ENCODE measurements at regions not wholly inside any gene's neighbourhood (a gene's known extent, or its start where the extent isn't known, plus 50 kb on each side); places are given as distances from the start of the nearest gene placed in this dataset.
"Not testable (repeated sequence)": the region's sequence is repeated elsewhere in the genome, so short reads cannot be mapped to it uniquely, and the experiment has no call there.

DNA sequence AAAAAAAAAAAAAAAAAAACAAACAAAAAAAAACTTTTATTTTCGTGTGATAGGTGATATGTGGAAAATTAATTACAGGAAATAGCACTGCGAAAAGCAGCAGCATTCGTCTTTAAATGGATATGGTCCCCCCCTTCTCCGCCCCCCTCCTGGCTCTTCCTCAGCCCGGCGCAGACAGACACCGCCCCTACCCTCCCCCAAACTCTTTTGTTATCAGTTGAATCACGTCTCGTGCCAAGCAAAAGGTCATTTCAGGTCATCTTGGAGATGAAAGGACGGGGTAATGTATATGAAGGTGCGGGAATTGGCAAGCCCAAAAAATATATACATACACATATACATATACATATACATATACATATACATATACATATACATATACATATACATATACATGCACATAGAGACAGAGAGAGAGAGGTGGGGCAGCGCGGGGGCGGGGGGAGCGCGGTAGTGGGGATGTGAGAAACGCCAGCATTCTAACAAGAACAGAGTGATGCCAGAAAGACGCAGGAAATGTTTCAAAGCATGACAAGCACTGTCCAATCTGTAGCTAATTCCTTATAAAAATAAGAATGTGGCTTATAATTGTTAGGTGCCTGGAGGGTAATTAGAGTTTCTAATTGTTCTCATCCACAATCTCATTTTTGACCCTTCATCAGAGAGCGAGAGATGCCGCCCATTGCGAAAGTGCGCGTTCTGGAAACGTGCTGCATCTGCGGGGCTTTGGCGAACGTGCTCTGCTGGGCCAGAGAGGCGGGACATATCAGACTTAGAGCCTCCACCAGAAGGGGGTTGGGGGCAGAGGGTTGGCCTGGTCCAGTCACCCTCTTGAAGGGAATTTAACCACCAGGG is 214.5 kb upstream of the UBASH3B start:
- no peak for DNase-seq

DNA sequence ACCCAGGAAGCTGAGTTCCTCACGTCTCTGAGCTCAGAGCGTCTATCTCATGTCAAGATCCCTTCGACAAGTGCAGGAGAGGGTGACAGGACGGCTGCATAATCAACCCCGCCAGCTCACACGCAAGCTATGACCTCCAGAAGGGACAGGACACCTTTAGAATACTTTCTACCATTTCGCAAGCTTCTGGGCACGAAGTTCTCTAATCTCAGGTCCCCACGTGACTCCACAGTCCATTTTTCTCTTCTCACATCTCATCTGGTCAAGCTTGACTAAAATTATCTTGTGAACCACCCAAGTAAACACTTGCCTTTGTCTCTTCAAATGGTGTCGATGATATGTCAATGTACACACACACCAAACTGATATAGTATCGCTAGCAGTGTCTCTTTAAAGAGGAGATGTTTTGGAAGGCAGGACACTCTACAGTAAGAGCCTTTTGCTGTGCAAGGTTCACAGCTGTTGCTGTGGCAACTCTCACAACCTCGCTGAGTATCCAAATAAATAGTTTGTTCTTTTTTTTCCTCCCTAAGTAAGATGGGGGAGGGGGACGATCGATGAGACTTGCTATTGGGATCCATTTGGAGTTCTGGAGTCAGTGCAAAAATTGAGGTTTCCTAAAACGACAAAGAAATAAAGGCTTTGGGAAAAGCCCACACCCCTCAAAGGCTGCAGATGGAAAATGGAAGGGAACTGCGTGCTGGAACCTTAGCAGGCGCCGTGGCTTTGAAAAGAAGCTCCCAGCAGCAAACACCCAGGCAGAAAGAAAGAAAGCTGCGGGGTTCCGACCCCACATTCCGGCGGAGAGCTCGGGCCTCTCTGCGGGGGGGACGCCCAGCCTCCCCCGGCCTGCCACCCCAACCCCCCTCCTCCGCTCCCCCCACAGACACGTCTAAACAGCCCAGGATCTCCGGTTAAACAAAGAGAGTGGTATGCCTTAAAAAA is 215.4 kb upstream of the UBASH3B start:
- no peak for DNase-seq

DNA sequence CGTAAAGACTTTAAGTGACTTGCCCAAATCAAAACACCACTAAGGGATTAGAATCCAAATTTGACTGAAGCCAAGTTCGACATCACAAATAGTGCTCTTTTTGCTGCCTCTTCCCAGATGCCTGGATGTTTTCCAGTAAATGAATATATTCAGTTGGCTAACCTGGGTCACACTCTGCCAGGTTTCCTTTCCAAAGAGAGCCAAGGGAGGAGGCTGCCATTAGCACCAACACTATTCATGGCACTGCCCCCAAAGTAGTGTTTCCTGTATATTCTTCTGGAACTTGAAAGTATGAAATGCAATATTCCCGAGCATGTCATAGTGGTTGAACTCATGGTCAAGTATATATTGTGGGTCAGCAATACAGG is 219.3 kb upstream of the UBASH3B start:
- DNase-seq, result no peak

DNA sequence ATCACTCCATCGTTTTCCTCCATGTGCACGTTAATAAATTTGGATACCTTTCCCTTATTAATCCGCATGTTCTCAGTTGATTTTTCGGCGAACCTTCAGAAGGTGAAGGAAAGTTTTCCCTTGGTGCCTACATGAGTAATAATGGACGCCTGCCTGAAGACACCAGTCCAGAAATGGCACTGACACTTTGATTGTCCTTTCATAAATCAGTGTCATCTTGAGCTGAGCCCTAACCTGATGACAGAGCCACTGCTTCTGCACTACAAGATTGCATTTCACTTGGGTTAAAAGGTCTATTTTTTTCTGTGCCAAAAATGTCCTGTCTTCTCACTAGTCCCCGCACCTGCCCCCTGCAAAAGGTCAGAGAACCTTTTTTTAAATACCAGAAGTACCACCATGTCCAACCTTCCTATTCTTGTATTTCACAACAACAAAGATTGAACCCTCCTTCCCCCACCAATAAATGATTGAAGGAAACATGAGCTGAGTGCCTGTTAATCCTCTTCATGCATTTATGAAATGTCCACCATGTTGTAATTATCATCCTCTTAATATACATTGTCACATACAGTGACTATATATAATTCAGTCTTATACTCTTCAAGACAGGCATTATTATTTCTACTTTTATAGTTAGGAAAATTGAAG is 219.9 kb upstream of the UBASH3B start:
- DNase-seq, result no peak

DNA sequence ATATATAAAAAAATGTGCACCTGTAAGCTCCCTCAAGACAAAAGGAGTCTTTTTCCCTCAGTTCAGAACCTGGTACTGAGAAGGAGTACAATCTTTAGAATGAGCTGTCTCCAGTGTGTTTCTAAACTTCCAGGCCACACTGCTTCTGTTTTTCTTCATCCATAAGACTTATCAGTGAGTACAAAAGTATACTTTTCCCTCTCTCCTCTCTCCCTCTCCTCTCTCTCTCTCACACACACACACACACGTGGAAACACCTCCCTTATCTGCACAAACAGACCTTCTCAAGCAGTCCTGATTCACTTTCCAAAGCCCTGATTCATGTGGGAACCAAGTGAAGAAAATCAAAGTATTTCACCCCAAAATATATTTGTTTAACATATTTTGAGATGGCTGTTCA is 220.7 kb upstream of the UBASH3B start:
- DNase-seq, result no peak

DNA sequence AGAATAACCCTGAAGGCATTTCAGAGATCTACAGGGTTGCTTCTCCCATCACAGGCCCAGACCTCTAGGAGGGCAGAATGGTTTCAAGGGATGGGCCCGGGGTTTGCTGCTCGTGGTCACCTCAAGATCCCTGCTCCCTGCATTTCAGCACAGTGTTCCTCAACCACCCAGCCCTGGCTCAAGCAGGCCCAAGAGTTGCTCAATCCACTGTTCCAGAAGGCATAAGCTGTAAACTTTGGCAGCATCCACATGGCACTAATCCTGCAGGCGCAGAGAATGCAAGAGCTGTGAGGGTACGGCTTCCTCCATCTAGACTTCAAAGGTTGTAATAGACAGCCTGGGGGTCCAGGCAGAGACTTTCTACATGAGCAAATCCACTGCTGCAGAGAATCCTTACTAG is 225.0 kb upstream of the UBASH3B start:
- no peak for DNase-seq

DNA sequence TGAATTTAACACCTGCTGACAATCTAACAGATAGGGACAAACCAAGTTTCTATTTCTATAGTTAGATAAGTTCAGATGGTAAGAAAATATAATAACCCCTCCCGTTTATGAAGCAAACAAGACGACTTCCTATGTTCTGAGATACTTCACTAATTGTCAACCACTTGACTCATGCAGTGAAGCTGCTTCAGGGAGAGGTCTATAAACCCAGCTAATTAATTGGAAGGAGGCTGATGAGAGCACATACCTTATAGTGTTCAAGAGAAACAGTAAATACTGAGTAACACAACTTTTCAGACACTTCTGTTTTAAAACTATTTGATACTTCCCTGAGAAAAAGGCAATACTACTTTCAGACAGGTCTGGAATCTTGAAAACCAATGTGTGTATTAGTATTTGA is 229.4 kb upstream of the UBASH3B start:
- no peak for DNase-seq

DNA sequence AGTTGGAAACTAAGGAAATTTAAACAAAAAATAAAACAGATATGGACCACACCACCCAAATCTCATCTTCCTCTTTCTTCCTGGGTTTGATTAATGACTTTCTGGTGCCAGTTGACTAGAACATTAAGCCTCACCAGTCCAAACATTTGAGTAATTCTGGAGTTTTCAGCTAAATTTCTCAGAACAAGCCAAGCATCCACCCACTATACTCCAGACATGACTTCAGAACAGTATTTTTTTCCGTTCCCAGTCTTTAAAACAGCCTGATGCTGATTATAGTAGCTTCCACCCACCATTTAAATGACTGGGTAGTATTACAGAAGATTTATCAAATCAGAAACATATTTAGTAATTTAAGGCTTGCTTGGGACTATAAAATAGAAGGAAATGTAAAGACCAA is 230.9 kb upstream of the UBASH3B start:
- no peak for DNase-seq

DNA sequence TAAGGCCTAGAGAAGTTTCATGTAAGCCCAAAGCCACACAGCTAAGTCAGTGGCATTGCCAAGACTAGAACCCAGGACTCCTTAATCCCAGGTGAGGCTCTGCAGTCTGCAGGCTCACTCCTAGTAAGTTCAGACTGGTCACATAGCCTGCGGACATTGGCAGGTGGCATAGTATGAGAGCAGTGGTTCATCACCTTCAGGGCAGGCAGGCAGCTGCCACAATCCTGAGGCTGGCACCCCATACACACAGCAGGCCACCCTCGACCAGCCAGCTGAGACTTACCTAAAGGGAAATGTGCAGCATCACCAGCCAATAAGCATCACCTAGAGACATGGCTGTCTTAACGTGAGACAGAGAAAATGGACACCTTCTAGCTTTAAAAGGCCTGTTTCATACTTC is 231.6 kb upstream of the UBASH3B start:
- no peak for DNase-seq

DNA sequence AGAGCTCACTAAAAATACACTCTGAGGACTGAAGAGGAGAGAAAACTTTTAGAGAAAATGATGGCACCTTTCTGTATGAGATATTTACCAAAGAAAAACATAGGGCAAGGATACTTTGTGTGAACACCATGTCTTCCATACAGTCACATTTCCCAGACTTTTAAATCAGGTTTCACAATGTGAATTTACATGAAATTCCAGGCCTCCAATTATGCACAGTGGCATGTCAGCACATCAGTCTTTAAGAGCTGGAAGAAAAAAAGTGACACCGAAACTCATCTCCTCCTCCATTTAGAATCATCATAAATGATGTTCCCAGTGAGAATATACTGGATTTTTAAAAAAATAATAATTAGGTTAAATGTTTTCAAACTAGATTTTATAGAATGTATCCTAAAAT is 232.2 kb upstream of the UBASH3B start:
- DNase-seq, result no peak

DNA sequence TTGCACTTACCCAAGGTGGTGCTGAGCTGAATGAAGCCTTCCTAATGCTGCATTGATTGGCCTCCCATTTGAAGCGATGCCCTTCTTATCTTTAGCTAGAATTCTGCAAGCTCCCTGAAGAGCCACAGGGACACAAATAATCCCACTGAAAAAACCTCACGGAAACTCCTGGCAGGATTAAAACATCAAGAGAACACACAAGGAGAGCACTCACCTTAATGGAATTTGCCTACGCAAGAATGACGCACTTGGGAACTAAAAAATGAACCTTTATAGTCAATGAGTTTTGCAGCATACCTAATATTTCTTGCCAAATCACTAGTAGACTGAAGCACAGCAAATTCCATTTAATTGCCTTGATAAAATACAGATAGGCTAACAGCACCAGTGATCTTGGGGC is 232.8 kb upstream of the UBASH3B start:
- no peak for DNase-seq

DNA sequence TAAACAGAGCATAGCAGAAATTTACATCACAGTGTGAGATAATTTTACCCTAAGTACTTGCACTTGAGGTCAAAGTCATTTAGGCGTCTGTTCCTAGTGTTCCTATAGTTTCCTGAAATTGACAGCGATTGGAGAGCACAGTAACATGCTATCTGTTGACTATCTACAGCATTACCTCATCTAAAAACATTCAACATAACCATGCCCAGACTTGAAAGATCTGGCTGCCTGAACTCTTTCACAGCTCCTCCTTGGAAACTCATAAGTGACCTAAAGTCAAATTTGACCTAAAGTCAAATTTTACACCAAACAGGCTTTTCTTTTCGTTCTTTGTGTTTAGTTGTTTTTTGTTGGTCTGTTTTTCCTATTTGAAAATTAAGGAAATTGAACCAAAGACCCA is 233.8 kb upstream of the UBASH3B start:
- DNase-seq, result no peak

DNA sequence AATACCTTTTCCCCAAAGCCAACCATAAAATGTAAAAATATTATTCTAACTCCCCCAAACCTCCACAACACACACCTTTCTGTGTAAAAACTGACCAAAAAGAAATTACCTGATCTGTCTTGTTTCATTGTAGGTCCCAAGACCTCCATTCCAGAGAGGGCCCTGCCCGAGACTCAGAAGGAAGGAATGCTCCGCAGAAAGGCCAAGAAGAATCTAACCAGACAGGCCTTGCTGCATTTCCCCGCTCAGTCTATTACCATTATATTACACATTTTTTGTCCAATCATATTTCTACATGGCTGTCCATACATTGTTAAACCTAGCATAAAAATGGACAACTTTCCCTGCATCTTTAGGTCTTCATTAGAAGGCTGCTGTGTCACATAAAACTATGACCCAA is 237.5 kb upstream of the UBASH3B start:
- DNase-seq, result no peak

DNA sequence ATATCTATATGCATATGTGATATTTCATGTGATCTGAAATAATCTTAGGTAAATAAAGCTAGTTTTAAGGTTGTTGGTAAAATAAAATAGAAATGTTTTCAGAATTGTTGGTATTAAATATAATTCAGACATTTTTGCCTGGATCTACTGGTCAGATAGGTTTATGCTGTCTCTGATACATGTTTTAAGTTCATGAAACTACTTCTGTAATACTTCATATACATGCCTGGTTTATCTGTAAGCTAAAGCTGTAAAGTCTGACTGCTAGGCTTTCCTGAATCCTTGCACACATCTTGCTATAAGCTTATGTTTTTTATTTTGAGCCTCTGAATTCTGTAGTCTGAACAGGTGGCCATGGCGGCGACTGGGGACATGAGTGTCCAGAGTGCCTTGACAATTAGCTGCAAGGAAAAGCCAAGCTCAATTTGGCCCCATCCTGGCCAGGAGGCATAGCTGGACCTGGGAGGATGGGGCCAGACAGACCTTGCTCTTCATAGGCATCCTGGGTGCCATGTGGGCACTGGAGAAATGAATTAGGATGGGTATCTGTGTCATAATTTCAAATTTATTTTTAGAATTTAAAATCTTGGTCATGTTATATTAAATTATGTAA is 241.0 kb upstream of the UBASH3B start:
- DNase-seq, result no peak

DNA sequence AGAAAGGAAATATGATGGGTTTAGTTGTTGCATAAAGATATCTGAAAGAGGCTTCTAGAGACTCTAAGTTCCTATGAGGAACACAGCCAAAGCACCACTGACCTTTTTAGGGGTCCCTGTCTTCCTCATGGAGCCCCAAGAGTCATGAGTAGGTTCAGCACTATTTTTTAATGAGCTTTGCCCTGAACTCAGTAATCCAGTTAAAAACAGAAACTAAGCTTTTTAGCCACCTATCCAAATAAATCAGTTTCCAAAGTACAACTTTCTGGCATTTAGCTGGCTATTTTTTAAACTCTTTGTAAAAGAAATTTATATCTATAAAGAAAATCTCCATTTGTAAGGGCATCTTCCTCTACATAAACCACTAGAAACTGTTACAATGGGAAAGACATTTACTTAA is 241.8 kb upstream of the UBASH3B start:
- DNase-seq, result no peak

DNA sequence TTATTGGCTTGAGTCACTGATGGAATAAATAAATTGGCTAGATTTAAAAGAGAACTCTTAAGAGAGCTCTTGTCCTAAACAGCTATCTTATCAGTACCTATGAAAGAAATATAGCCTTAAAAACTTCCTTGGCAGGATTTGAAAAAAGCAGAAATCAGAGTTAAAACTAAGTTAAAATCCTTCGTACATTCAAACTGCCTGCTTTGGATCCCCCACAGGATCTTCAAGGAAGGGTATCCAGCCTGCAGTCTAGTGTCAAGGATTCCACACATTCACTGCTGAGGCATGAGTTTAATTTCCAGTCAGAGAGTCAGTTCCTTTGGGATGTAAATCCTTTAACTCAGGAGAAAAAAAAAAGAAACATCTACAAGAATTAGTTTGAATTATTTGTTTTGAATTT is 242.9 kb upstream of the UBASH3B start:
- no peak for DNase-seq

DNA sequence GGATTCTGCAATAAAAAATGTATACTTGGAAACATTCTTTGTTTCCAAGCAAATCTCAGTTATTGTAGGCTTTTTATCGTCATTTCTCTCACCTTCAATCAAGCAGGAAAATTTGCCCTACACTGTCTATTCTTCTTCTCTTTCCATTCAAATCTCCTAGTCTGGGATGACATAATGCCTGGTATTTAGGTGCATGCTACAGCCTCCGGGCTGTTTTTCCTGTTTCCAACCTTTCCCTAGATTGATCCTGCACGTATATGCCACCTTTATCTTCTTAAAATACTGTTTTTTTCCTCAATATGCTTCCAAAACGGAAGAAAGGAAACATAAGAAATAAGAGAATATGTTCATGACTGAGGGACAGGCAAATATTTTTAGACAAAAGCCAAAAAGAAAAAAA is 249.1 kb upstream of the UBASH3B start:
- DNase-seq, result no peak

DNA sequence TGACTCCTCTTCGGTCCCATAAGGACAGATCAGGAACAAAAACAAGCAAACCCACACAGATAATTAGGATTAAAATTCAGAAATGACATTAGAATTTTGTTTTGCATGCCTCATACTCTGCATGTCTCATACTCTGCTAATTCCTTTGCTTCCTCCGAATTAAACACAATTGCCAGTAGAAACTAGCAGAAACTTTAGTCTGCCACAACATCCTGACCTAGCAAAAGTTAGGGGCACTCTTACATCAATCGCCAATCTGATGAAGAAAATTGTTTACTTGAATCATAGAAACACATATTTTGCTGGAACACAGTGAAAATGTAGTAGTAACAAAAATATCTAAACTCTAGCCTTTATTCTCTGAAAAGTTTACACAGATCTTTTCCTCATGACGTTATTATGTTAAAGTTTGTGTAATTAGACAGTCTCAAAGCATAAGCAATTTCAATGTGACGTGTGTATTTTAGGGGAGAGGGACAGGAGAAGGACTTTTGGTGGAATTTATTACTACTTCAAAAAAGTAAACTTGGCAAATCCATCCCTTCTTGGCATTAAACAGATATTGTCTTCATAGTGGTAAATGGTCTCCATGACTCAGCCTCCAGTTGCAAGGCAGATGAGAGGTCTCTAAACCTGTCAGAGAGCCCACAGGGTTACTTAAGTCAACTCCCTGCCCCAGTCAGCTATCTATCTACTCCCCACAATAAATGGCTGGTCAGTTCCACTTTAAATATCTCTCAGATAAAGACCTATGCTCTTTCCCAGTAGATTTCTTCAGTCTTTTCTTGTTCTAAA is 249.8 kb upstream of the UBASH3B start:
- no peak for DNase-seq

DNA sequence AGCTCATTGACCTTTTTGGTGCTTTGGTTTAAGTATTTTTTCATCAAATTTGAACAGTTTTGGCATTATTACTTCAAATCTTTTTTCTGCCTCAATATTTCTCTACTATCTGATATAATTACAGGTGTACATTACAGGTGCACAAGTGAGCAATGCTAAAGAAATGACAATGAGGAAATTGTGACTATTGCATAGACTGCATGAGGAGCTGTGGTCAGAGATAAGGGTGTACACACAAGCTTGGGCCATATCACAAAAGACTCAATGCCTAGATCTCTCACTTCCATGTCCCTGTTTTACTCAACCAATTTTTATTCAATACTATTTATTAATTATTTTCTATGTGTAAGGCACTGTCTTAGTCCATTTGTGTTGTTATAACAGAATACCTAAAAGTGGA is 251.0 kb upstream of the UBASH3B start:
- no peak for DNase-seq

DNA sequence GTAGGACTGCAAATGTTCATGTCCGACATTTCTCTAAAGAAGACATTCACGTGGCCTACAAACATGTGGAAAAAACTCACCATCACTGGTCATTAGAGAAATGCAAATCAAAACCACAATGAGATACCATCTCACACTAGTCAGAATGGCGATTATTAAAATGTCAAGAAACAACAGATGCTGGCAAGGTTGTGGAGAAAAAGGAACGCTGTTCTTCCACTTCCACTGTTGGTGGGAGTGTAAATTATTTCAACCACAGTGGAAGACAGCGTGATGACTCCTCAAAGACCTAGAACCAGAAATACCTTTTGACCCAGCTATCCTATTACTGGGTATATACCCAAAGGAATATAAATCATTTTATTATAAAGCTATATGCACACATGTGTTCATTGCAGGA is 253.9 kb upstream of the UBASH3B start:
- not testable (repeated sequence) for DNase-seq

DNA sequence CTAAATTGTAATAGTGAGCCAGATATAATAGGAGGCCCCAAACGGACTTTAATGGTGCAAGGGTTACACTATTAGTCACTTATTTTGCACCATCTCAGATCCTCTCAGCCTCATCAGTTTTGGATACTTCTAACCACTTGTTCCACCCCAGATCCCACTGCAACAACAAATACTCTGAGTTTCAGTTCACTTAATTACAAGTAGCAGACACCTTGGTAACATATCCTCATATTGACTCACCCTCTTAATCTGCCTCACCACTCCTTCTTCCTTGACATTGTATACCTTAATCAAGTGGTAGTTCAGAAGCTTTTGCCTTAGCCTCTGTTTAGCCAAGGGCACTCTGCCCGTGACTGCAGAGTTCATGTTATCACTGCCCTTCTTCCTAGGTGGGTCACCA is 256.1 kb upstream of the UBASH3B start:
- no peak for DNase-seq

DNA sequence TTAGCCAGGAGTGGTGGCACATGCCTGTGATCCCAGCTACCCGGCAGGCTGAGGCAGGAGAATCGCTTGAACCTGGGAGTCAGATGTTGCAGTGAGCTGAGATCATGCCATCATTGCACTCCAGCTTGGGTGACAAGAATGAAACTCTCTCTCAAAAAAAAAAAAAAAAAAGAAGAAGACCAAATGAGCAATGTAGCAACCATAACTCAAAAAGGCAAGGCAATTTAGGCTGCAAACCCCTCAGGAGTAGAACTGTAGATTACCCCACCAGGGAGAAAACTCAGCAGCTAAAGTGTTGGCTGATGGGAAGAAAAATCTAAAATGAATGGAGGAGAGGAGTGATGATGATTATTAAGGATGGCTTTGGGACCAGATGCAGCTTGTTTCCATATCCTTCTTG is 256.7 kb upstream of the UBASH3B start:
- DNase-seq, result no peak

Data from GOT3 (cell line).